Suppressor macrophage treated with lipopolysaccharide for 1 hour (primary cell): ENCODE measurements at regions not wholly inside any gene's neighbourhood (a gene's known extent, or its start where the extent isn't known, plus 50 kb on each side); places are given as distances from the start of the nearest gene placed in this dataset.
"Not testable (repeated sequence)": the region's sequence is repeated elsewhere in the genome, so short reads cannot be mapped to it uniquely, and the experiment has no call there.

Experiments used
- DNase-seq, 3 donors: peaks; one replicate each; pipeline ENCODE4 v3.0.0-alpha.2; 2020 to 2022

- no peak for DNase-seq
These were observed 436.6 kb downstream of the DTWD2 start for GRCh38 chr5:118551716-118552115.

- no peak for DNase-seq
These were observed 437.3 kb downstream of the DTWD2 start for GRCh38 chr5:118551031-118551430.

DNA sequence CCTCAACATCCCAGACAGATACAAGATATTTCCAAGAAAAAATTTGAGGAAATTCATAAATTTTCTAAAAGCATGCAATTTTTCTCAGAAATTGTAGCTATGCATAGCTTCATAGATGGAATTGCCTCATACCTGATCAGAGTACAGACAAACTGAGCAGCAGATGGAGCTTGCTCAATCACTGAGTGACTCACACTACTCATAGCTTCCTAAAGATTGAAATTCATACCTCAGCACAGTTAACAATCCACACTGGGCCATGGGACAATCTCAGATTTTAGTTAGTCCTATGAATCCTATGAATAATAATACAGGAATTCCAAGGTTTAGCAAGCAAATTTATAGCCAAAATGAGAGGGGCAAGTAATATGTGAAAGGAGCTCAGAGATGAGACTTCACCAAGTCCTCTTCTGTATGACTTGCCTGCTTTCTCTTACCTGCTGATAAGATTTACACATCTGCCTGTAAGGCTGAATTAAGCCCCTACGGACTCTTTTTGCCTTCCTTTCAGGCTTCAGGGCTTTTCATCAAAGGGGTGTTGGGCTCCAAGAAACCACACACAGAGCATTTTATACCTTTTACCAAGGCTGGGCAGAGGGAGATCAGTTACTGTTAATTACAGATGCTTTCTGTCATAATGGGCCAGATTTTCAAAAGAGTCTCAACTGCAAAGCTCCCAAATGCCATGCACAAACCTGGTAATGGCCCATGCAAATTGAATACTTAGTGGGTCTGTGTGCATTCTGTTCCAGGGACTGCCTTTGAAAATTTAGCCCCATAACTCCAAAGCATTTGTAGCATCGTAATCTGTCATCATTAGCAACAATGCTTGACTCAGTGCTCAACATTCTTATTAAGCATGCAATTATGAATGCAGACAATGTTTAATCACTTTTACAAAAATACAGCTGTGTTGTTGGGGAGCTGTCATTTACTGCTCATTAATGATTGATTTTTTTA is 439.3 kb downstream of the DTWD2 start:
- peak in 2 of 3 donors; percentile 2 to 7 for DNase-seq

- DNase-seq, result no peak
These were observed 442.9 kb downstream of the DTWD2 start for GRCh38 chr5:118545470-118545869.

- DNase-seq, result no peak
These were observed 443.4 kb downstream of the DTWD2 start for GRCh38 chr5:118544887-118545449.

- no peak for DNase-seq
These were observed 454.4 kb downstream of the DTWD2 start for GRCh38 chr5:118533923-118534322.

- no peak for DNase-seq
These were observed 455.2 kb downstream of the DTWD2 start for GRCh38 chr5:118533156-118533555.

GRCh38 chr5:118531276-118531675 is 457.1 kb downstream of the DTWD2 start:
- DNase-seq, result no peak

DNA sequence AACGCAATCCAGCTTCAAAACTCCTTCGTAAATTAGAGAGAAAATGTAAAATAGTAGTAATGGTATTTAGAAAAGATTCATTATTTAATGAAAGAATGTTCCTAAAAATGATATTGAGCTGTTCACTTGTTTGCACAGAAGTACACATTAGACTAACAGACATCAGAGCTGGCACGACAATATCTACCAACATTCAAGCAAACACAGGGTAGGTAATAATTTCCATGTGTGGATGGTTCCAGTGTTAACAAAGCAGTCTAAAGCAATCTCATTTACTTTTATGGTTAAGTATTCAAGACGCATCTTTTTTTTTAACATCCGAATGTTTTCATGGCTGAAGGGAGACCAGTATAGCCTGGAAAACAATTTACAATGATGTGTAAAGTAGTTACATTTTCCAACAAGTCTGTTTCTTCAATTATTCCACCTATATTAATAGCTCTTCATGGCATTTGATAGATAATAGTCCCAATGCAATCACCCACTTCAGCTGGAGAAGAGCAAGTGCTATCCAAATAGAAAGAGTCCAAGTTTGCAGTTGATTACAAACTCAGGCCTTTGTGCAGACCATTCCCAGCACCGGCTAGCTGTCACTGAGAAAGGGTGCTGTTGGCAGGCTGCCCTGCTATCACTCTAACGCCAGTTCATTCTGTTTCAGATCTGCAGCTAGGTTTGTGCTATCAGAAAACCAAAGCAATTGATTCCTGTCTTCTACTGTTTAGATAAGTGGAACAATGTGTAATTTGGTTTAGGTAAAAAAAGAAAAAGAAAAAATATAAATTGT is 458.8 kb downstream of the DTWD2 start:
- no peak for DNase-seq

DNA sequence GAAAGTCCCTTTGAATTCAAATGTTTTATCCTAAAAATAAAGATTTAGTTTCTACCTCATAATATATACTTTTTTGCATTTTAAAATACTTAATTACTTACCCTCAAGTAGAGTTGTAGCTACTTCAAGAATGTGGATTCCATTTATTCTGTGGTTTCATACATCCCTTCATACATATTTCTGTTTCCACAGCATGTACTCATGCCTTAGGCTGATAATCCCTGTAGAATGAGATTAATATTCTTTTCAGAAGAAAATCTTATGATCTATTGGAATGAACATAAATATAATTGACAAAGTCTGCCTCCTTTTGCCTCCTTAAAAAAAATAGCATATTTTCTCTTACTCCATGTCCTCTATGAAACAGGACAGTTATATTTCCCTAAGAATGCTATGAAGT is 465.7 kb downstream of the DTWD2 start:
- no peak for DNase-seq

GRCh38 chr5:118520771-118521415 is 467.5 kb downstream of the DTWD2 start:
- DNase-seq, result no peak

DNA sequence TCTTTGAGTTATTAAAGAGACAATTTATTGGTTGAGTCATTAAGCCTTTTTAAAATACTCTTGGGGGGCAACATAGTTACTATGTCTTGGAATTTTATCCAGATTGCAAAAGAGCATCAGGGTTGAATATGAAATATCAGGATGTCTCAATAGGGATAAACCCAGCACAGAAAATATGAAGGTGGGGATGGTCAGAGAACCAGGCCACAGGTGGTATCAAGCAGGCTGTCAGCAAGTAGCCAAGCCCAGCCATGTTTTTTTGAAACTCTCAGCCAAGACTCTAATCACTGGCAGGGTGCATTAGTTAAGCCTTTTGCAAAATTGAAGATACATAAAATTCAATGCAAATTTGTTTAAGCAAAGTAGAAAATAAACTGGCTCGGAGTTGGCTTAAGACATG is 468.9 kb downstream of the DTWD2 start:
- no peak for DNase-seq

- DNase-seq, result no peak
These were observed 469.6 kb downstream of the DTWD2 start for GRCh38 chr5:118518720-118519119.

- DNase-seq, result no peak
These were observed 476.5 kb downstream of the DTWD2 start for GRCh38 chr5:118511846-118512245.

- DNase-seq, result no peak
These were observed 482.0 kb downstream of the DTWD2 start for GRCh38 chr5:118506217-118506852.

DNA sequence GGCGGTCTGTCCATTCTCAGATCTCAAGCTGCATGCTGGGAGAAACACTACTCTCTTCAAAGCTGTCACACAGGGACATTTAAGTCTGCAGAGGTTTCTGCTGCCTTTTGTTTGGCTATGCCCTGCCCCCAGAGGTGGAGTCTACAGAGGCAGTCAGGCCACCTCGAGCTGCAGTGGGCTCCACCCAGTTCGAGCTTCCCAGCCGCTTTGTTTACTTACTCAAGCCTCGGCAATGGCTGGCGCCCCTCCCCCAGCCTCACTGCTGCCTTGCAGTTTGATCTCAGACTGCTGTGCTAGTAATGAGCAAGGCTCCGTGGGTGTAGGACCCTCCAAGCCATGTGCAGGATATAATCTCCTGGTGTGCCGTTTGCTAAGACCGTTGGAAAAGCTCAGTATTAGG is 486.1 kb downstream of the DTWD2 start:
- not testable (repeated sequence) for DNase-seq

GRCh38 chr5:118491351-118491750 is 497.0 kb downstream of the DTWD2 start:
- DNase-seq, result no peak

DNA sequence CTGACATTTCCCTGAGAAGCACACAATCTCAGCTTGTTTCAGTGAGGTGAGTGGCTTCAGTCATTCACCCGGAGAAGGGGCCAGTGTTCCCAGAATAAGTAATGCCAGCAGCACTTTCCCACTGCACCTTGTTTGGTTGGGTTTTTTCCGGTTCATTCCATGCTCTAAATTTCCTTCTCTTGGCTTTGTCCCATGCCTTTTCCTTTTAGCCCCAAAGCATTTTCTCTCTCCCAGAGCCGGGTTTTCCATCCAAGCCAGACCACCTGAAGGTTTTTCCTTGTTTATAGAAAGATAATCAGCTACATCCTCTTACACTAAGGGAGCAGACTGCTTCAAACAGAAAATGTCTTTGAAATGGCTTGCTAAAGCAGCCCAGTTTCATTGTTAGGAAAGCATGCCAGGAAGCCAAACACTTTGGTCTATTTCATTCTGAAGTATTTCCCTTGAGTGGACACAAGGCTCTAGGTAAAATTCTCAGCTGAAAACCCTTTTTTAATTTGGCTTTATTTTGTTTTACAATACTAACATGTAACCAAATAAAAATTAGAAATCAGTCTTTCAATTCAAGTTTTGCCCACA is 501.6 kb downstream of the DTWD2 start:
- DNase-seq, result no peak

DNA sequence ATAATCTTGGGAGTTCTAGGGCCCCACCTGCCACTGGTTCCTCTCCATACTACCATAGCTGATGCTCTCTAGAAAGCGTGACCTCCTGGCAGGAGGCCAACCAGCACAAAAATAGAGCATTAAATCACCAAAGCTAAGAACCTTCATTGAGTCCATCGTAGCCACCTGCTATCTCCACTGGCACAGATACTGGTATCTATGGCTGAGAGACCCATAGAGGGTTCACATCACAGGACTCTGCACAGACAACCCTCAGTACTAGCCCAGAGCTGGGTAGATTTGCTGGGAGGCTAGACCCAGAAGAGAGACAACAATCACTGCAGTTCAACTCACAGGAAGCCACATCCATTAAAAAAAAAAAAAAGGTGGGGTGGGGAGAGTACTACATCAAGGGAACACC is 509.1 kb downstream of the DTWD2 start:
- DNase-seq, result no peak

DNA sequence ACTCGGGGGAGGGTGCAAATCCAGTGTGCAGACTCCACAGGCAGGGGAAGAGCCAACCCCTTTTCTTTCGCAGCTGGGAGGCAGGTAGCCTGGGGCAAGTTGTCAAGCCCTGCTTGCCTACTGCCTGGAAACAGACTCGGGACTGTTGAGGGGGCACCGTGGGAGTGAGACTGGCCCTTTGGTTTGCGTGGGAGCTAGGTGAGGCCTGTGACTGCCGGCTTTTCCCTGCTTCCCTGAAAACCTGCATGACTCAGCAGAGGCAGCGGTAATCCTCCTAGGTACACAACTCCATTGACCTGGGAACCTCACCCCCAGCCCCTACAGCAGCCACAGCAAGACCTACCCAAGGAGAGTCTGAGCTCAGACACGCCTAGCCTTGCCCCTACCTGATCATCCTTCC is 509.5 kb downstream of the DTWD2 start:
- no peak for DNase-seq

GRCh38 chr5:118468085-118468484 is 520.3 kb downstream of the DTWD2 start:
- no peak for DNase-seq

- no peak for DNase-seq
These were observed 521.2 kb downstream of the DTWD2 start for GRCh38 chr5:118467103-118467502.
